A549 (cell line): ENCODE measurements at regions not wholly inside any gene's neighbourhood (a gene's known extent, or its start where the extent isn't known, plus 50 kb on each side); places are given as distances from the start of the nearest gene placed in this dataset.

ENCODE experiments used
- CBX8 ChIP-seq: fragments of 200-600 bp; sonication (generic); IDR thresholded peaks from 2 replicates; pipeline ENCODE4 v1.6.1; 2016
- CEBPB ChIP-seq, 2 experiments: fragments of >200 bp in 1 of 2; sonication (Bioruptor Twin) in 1 of 2; formaldehyde crosslinking in 1 of 2; IDR thresholded peaks; 2 replicates each; pipeline ENCODE4 v1.6.1; 2012 to 2016
- CHD2 ChIP-seq: fragments of 150-350 bp; IDR thresholded peaks from 2 replicates; pipeline ENCODE4 v1.6.1; 2014; ENCODE audit warnings: low read length; ENCODE audit not compliant: partially characterized antibody
- ESRRA ChIP-seq: fragments of 150-350 bp; IDR thresholded peaks from 2 replicates; pipeline ENCODE4 v1.6.1; 2014; ENCODE audit warnings: mild to moderate bottlenecking, low read length, borderline replicate concordance
- JUN ChIP-seq, 2 experiments: fragments of >200 bp; sonication (Bioruptor Twin); formaldehyde crosslinking; IDR thresholded peaks; 2 replicates in 1 of 2; 3 replicates in 1 of 2; pipeline ENCODE4 v1.6.1; 2016 to 2017
- KDM1A ChIP-seq: fragments of 200-600 bp; sonication (generic); IDR thresholded peaks from 2 replicates; pipeline ENCODE4 v1.6.1; 2016; ENCODE audit warnings: low read depth, mild to moderate bottlenecking
- MAFK ChIP-seq: fragments of 450-650 bp; IDR thresholded peaks from 2 replicates; pipeline ENCODE4 v1.6.1; 2014; ENCODE audit not compliant: partially characterized antibody
- POLR2A ChIP-seq: IDR thresholded peaks from 2 replicates; pipeline ENCODE4 v1.6.1; 2012; ENCODE audit warnings: mild to moderate bottlenecking, low read length
- RCOR1 ChIP-seq: fragments of 150-350 bp; IDR thresholded peaks from 2 replicates; pipeline ENCODE4 v1.6.1; 2014; ENCODE audit warnings: antibody characterized with exemption, low read length, low read depth
- RNF2 ChIP-seq: fragments of 200-600 bp; sonication (generic); IDR thresholded peaks from 2 replicates; pipeline ENCODE4 v1.6.1; 2016; ENCODE audit warnings: low read depth, mild to moderate bottlenecking, antibody characterized with exemption, moderate library complexity, borderline replicate concordance
- TF ChIP-seq, protein P1 (sequence below): fragments of >200 bp; sonication (Bioruptor Twin); formaldehyde crosslinking; IDR thresholded peaks from 3 replicates; pipeline ENCODE4 v1.5.1; 2016
- TF ChIP-seq, protein P2 (sequence below): fragments of 250-450 bp; sonication (Bioruptor Pico); IDR thresholded peaks from 2 replicates; pipeline ENCODE4 v1.5.0; 2021; ENCODE audit warnings: mild to moderate bottlenecking, moderate library complexity, borderline replicate concordance
- TF ChIP-seq, protein P3 (sequence below): fragments of >200 bp; sonication (Bioruptor Twin); formaldehyde crosslinking; IDR thresholded peaks from 3 replicates; pipeline ENCODE4 v1.6.1; 2016
- TF ChIP-seq, protein P4 (sequence below): fragments of 200-600 bp; sonication (generic); IDR thresholded peaks from 2 replicates; pipeline ENCODE4 v1.6.1; 2016; ENCODE audit warnings: antibody characterized with exemption, mild to moderate bottlenecking, moderate library complexity

DNA sequence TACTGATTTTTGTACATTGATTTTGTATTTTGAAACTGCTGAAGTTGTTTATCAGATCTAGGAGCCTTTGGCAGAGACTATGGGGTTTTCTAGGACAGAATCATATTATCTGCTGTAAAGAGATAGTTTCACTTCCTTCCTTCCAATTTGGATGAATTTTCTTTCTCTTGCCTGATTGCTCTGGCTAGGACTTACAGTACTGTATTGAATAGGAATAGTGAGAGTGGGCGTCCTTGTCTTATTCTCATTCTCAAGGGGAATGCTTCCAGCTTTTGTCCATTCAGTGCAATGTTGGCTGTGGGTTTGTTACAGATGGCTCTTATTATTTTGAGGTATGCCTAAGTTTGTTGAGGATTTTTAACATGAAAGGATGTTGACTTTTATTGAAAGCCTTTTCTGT, 290.1 kb downstream of the MAP2K4 start:
- TF ChIP-seq, protein P1, sequence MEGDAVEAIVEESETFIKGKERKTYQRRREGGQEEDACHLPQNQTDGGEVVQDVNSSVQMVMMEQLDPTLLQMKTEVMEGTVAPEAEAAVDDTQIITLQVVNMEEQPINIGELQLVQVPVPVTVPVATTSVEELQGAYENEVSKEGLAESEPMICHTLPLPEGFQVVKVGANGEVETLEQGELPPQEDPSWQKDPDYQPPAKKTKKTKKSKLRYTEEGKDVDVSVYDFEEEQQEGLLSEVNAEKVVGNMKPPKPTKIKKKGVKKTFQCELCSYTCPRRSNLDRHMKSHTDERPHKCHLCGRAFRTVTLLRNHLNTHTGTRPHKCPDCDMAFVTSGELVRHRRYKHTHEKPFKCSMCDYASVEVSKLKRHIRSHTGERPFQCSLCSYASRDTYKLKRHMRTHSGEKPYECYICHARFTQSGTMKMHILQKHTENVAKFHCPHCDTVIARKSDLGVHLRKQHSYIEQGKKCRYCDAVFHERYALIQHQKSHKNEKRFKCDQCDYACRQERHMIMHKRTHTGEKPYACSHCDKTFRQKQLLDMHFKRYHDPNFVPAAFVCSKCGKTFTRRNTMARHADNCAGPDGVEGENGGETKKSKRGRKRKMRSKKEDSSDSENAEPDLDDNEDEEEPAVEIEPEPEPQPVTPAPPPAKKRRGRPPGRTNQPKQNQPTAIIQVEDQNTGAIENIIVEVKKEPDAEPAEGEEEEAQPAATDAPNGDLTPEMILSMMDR: no peak
- TF ChIP-seq ESRRA (no peak), POLR2A (no peak), RCOR1 (no peak), KDM1A (no peak), CEBPB (IDR thresholded peaks at IDR 0.05) (no peak), CHD2 (no peak), JUN (IDR thresholded peaks at IDR 0.05) (no peak), RNF2 (no peak), MAFK (no peak), CBX8 (no peak)
- TF ChIP-seq, protein P2, sequence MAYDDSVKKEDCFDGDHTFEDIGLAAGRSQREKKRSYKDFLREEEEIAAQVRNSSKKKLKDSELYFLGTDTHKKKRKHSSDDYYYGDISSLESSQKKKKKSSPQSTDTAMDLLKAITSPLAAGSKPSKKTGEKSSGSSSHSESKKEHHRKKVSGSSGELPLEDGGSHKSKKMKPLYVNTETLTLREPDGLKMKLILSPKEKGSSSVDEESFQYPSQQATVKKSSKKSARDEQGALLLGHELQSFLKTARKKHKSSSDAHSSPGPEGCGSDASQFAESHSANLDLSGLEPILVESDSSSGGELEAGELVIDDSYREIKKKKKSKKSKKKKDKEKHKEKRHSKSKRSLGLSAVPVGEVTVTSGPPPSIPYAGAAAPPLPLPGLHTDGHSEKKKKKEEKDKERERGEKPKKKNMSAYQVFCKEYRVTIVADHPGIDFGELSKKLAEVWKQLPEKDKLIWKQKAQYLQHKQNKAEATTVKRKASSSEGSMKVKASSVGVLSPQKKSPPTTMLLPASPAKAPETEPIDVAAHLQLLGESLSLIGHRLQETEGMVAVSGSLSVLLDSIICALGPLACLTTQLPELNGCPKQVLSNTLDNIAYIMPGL: no peak
- TF ChIP-seq, protein P3, sequence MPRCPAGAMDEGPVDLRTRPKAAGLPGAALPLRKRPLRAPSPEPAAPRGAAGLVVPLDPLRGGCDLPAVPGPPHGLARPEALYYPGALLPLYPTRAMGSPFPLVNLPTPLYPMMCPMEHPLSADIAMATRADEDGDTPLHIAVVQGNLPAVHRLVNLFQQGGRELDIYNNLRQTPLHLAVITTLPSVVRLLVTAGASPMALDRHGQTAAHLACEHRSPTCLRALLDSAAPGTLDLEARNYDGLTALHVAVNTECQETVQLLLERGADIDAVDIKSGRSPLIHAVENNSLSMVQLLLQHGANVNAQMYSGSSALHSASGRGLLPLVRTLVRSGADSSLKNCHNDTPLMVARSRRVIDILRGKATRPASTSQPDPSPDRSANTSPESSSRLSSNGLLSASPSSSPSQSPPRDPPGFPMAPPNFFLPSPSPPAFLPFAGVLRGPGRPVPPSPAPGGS: no peak
- TF ChIP-seq, protein P4, sequence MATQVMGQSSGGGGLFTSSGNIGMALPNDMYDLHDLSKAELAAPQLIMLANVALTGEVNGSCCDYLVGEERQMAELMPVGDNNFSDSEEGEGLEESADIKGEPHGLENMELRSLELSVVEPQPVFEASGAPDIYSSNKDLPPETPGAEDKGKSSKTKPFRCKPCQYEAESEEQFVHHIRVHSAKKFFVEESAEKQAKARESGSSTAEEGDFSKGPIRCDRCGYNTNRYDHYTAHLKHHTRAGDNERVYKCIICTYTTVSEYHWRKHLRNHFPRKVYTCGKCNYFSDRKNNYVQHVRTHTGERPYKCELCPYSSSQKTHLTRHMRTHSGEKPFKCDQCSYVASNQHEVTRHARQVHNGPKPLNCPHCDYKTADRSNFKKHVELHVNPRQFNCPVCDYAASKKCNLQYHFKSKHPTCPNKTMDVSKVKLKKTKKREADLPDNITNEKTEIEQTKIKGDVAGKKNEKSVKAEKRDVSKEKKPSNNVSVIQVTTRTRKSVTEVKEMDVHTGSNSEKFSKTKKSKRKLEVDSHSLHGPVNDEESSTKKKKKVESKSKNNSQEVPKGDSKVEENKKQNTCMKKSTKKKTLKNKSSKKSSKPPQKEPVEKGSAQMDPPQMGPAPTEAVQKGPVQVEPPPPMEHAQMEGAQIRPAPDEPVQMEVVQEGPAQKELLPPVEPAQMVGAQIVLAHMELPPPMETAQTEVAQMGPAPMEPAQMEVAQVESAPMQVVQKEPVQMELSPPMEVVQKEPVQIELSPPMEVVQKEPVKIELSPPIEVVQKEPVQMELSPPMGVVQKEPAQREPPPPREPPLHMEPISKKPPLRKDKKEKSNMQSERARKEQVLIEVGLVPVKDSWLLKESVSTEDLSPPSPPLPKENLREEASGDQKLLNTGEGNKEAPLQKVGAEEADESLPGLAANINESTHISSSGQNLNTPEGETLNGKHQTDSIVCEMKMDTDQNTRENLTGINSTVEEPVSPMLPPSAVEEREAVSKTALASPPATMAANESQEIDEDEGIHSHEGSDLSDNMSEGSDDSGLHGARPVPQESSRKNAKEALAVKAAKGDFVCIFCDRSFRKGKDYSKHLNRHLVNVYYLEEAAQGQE: no peak
